ENCODE measurements at regions not wholly inside any gene's neighbourhood (a gene's known extent, or its start where the extent isn't known, plus 50 kb on each side); places are given as distances from the start of the nearest gene placed in this dataset.
"Not testable (repeated sequence)": the region's sequence is repeated elsewhere in the genome, so short reads cannot be mapped to it uniquely, and the experiment has no call there.

DNA sequence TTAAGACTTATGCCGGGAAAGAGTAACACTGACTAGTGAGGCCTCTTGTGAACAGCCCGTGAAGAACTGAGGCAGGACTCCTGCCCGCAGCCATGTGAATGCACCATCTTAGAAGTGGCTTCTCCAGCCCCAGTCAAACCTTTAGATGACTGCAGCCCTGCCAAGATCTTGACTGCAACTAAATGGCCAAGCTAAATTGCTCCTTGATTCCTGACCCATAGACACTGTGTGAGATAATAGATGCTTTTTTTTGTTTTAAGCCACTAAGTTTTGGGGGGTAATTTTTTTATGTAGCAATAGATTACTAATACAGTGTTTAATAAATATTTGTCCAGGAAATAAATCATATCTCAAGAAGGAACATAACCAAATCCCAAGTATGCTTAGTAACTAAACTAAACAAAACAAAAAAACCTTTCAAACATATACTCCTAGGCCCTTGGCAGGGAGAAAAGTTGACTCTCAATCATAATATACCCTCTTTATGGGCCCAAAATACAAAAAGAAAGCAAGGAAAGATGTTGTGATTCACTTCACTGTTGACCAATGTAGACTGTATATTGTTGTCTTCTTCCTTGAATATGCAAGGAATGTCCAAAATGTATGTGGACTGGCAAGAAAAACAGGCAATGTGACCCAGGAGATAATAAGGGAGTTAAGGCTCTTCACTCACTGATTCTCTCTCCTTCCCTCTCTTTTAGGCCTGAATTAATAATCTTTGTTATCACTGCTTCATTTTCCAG is 79.7 kb upstream of the ZNF366 start:
- no peak for DNase-seq

DNA sequence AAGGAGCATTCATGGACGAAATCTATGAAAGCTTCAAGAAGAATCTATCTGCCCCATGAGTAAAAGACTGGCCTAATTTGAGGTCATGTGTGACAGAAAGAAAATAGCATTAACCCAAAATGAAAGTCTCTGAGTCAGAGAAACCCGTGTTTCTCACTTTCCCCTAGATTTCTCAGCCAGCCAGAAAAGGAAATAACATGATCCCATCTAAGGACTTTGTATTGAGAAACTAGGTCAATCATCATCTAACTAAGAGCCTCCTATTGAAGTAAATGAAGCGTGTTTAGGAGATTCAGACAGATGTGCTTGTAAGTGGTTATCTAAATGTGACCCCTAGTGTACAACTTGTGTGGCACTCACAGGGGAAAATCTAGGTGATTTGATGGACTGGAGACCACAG is 77.3 kb upstream of the ZNF366 start:
- no peak for DNase-seq

DNA sequence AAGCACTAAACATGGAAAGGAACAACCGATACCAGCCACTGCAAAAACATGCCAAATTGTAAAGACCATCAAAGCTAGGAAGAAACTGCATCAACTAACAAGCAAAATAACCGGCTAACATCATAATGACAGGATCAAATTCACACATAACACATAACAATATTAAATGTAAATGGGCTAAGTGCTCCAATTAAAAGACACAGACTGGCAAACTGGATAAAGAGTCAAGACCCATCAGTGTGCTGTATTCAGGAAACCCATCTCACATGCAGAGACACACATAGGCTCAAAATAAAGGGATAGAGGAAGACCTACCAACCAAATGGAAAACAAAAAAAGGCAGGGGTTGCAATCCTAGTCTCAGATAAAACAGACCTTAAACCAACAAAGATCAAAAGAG is 72.1 kb upstream of the ZNF366 start:
- not testable (repeated sequence) for DNase-seq

DNA sequence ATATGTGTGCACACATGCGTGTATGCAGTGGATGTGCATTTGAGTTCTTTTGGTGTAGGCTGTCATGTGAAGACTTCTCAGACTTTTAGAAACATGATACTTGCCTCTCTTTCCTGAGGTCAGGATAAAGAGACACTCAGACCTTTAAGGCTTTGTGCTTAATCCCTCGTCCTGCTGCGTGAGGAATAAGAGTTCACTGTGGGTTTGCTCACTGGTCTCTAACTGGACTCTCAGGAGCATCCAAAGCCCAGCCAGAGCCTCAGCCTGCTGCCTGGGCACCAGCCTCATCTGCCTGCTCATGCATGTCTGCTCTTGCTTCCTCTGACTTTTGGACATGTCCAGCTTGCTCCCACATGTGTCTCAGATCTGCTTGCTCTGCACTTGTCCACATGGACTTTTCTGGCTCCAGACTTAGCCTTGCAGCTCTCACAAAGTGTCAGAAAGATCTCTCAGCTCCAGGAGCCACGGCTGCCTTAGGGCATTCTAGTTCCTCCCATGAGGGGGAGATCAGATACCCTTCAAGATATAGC is 65.1 kb upstream of the ZNF366 start:
- DNase-seq = no peak

DNA sequence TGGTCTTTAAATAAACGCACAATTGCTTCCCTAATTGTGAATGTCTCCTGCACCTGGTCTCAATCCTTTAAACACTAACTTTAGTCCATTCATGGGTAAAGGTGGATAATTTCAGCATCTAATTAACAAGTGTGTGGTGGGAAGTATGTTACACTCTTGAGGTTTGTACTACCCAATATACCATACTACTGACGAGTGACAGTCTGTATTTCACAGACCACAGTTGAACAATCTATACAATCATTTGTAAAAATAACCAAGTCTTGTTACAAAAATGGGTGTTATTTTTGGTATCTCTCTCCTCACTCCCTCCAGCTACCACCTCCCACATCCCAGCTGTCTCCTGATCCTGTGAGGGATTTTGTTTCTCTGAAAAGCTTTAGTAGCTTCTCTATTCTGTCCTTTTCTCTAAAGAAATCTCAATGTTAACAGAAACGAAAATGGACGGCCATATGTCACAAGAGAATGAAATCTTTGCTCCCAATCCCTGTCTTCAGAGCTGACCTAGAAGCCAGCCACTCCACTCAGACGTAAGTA is 62.3 kb upstream of the ZNF366 start:
- no peak for DNase-seq

DNA sequence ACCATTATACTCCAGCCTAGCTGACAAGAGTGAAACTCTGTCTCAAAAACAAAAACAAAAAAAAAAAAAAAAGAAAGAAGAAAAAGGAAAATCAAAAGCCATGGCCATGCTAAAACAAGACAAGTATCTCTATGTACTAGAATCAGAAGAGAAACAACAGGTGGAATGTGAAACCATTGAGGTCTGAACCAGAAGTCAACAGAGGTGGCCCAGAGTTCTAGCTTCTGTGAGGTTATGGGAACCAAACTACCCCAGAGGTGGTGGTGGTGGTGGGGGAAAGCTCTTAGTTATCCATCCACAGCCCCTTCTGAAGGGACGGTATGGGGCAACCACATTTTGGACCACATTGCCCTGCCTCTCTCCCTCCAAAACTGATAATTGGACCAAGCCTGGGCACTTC is 59.5 kb upstream of the ZNF366 start:
- DNase-seq = no peak

DNA sequence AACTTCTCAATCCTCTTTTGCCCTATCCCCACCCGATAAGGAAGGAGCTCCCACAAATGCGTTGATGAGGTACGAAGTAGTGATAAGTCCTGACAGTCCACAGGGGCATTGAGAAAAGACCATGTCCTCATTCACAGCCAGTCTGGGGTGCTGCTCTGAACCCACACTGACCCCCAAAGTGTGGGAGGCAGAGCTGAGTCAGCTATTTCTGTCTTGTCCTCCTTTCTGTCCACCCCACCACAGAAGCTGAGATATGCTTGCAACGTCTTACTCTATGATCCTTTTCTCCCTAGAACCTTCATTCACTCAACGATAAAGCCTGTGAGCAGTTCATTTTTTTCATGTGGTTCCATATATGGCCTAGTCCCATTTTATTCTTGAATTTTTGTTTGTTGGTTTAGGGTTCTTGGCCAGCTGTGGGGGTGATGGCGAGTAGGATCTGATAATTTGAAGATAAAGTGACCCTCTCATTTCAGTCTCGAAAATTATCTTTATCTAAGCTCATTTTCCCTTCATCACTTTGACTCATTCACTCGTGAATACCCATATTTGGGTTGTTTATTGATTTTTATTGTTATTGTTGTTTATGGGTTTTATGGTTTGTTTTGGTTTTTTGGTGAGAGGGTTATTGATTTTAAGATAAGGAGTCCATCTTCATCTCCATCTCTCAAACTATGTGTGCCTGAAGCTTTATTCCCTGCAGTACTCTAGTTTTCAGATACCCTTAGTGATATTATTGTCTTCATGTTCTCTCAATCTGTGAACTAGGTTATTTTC is 58.5 kb upstream of the ZNF366 start:
- DNase-seq = no peak

DNA sequence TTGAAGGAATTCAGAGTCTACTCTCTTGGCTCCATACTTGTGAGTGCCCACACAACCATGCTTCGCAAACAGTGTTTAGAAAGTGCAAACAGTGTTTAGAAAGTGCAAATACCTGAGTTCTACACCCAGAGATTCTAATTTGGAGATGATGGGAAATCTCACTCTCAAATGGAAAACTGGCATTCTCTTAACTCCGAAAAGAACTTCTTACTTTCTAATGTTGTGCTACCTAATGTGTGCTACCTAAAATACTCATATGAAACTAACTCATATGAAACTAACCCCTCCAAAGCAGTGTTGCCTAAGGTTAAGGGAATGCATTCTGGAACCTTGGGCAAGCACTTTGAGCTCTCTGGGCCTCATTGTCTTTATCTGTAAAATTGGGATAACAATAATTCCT is 55.5 kb upstream of the ZNF366 start:
- no peak for DNase-seq

DNA sequence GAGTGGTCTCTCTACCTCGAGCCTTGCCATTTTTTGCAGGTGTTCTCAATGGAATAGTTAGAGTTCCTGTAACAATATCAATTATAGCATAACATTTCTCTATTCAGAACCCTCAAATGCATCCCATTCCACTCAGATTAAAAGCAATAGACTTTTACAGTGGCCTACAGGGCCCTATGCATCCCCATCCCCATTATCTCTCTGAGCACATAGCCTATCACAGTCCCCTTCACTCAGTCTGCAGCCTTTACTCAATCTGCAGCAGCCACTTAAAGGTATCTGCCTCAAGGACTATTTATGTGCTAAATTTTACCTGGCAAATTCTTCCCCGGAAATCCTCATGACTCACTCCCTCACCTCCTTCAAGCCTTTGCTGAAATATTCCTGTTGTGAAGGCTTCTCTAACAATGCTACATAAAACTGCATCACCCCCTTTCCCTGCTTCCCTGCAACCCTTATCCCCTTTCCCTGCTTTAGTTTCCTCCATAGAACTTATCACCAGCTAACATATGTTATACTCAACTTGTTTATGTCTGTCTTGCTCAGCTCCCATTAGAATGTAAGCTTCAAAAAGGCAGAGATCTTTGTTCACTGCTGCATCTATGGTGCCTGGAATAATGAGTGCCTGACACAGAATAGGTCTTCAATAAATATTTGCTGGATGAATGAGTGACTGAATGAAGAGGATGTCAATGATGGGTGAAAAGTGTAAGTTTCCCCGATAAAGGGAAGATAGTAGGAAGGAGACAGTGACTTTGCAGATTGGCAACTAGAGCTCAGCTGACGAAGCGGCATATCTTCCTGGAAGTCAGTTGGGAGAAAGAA is 54.1 kb upstream of the ZNF366 start:
- DNase-seq = no peak

DNA sequence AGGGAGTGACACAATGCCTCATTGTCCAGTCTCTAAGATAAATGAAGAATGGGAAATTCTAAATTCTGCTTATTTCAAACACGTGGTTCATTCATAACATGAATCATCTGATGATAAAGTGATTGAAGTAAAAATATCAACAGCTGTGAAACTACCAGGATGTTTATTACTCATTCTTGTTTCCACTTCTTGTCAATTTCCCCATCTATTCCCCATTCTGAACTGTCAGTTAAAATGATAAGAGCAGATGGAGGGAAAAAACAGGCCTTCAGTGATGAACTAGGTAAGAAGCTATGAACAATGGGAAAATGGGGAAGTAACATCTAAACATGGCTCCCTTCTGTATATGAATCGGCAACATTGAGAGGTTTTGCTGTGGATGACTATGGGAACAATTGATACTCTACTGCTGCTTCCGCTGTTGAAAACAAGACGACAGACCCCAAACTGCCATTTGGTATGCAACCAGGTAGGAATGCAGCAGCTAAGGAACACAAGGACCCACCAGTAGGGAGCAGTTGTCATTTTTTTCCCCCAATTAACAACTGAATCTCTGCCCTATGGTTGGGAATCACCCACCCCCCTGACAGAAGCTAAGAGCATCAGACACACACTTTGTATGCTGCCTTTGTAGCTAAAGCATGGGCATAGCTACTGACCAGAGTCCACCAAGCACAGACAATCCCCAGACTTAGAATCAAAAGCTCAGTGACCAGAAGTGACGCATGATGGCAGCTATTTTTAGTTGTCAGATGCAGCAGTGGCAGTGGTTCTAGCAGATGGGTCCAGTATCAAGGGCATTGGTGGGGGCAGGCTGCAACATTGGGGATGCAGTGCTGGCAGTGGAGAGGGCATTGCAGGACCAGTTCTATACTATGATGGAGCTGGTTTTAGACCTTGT is 52.9 kb upstream of the ZNF366 start:
- DNase-seq = no peak

DNA sequence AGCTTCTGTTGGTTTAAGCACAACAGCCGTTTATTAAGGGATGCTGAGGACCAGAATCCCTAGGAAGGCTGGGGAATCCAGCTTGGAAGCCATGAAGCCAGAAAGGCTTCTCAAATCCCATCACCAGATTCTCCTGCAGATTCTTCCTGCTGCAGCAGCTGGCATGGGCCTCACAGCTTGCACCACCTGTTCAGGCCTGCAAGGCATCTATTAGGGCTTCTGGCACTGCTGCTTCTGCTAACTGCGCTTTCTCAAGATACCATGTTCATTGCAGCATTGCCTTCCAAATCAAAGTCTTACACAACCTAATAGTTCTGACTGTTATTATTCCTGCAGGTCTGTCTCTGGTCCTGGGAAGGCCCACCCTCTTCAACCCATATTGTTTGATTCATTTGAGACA is 51.2 kb upstream of the ZNF366 start:
- no peak for DNase-seq

DNA sequence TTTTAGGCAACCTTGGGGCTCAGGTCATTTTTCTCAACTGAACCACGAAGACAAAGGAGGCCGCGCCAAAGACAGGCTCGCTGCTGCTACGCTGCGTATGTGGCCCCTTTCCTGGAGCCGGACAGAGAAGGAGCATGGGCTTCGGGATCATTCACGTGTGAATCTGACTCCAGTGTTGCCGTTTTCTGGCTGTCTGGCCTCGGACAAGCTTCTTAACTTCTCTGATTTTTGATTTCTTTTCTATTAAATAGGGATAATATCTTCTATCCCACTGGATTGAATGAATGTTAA is 50.8 kb upstream of the ZNF366 start:
- no peak for DNase-seq

DNA sequence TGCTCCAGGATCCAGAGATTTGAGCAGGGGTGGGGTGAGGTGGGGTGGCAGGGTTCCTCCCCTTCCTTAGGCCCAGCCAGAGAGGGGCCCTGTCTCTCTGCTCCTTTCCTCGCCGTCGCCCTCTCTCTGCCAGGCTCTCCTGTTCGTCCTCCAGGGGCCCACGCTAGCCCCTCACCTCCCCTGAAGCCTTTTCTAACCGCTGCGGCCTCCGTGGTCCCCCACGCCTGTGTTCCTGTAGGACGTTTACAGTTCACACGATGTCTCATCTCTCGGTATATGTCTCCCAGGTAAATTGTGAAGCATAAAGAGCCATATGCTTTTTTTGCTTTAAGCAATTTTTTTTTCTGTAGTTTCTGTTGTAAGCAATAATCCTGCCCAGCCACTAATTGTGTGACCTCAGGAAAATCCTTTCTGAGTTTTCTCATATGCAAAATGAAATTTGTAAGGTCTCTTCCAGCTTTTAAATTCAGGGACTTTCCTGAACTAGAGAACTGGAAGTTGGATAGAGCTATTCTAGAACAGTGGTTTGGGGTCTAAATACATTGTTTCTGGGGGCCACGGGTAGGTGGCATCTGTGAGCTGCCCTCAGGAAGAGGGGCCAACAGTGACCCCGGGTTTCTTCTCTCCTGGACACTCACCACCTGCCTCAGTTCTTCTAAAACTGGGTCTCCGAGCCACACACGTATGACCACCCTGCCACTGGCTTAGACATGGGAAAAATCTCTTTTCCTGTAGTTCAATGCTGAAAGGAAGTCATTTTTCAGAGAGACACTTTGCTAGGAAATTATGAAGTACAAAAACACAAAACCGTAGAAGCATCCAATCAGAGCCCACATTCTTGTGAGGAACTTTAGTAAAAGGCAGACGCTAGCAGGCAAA is 50.2 kb upstream of the ZNF366 start:
- DNase-seq = no peak

Measured in SIG-M5 (cell line).